Superior temporal gyrus (tissue), 1 donor: ENCODE measurements at regions not wholly inside any gene's neighbourhood (a gene's known extent, or its start where the extent isn't known, plus 50 kb on each side); places are given as distances from the start of the nearest gene placed in this dataset.

ENCODE experiments used
- DNase-seq: peaks from one replicate; pipeline ENCODE4 v3.0.0-alpha.2; 2016; ENCODE audit errors: extremely low spot score

DNA sequence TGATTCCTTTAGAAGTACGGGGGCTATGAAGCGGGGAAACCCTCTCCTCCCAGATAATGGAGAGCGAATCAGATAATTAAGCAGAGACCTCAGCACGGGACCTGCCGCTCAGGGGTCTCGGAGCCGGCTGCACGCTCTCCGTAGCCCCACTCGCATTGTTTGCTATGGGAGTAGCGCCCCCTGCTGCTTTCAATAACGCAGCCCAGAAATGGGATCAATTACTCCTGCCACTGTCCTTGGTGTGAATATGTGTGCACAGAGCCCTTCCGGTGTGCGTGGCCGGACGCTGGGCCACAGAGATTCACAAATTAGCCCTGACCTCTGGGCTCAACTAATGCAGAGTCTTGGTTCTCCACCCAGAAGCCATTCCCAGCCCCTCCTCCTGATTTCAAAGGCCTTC lies 76.4 kb upstream of the TMEM132C start:
- DNase-seq: peak; percentile 51

DNA sequence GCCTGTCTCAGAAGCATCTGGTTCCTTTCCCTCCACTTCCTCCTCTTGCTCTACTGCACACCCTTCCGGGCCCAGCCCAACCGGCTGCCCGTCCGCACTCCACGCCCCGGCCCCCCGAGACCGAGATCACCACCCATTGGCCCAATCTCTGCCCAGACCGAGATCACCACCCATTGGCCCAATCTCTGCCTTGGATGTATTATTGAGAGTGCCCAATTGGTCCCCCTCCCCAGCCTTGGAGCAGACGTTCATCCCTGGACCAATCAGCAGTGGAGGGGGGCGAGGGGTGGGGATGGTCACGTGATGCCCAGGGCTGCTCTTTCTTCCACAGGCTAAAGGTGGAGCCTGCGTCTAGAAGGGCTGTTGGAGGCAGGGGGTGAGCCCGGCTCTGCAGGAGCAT lies 75.6 kb upstream of the TMEM132C start:
- DNase-seq: no peak

GRCh38 chr12:128204711-128205110 lies 62.3 kb upstream of the TMEM132C start:
- no peak for DNase-seq

GRCh38 chr12:128205145-128205544 lies 61.8 kb upstream of the TMEM132C start:
- DNase-seq: no peak

DNA sequence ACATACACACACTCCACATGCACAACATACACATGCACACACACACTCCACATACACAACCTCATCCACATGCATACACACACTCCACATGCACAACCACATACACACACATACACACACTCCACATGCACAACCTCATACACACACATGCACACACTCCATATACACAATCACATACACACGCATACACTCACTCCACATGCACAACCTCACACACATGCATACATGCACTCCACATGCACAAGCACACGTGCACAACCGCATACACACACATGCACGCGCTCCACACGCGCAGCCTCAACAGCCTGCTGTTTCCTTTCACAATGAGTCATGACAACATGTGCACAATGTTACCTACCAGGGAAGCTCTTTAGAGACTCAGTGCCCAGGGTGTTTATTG lies 61.2 kb upstream of the TMEM132C start:
- no peak for DNase-seq
